ENCODE measurements at regions not wholly inside any gene's neighbourhood (a gene's known extent, or its start where the extent isn't known, plus 50 kb on each side); places are given as distances from the start of the nearest gene placed in this dataset.

- CTCF ChIA-PET: no interaction called here
Observed at GRCh38 chr14:81841346-81841745, 307.7 kb upstream of the SEL1L start.

GRCh38 chr14:81849714-81850113, 316.1 kb upstream of the SEL1L start:
- peaks cover 14% of the 10 kb centered on the region for H3K9me3 Mint-ChIP-seq (ENCODE audit: unreplicated experiment)
- no peak for TF ChIP-seq CTCF (IDR thresholded peaks at IDR 0.05; ENCODE audit: unreplicated experiment)
- no peaks in the 10 kb centered on the region for H3K36me3 Mint-ChIP-seq (ENCODE audit: insufficient read depth, unreplicated experiment)
- H3K4me3 Mint-ChIP-seq (ENCODE audit: unreplicated experiment): no peak overlapping the region
- BruUV-seq (replicated peaks): no TSS peak
- DNase-seq (ENCODE audit: unreplicated experiment): no peak
- H3K27me3 Mint-ChIP-seq (ENCODE audit: insufficient read depth, unreplicated experiment): no peaks in the 10 kb centered on the region
- CTCF ChIA-PET: no interaction called here
- intact Hi-C loops (cut with micrococcal nuclease): no loop called here
- POLR2A ChIA-PET: no interaction called here
- no peaks in the 10 kb centered on the region for H3K4me1 Mint-ChIP-seq (ENCODE audit: insufficient read depth, unreplicated experiment)
- H3K27ac Mint-ChIP-seq (ENCODE audit: low read depth, unreplicated experiment): no peak overlapping the region

More at GRCh38 chr14:81841346-81841745, 307.7 kb upstream of the SEL1L start:
- H3K4me1 Mint-ChIP-seq (ENCODE audit: insufficient read depth, unreplicated experiment): no peaks in the 10 kb centered on the region
- TF ChIP-seq CTCF (IDR thresholded peaks at IDR 0.05; ENCODE audit: unreplicated experiment): no peak
- no peaks in the 10 kb centered on the region for H3K27me3 Mint-ChIP-seq (ENCODE audit: insufficient read depth, unreplicated experiment)
- H3K36me3 Mint-ChIP-seq (ENCODE audit: insufficient read depth, unreplicated experiment): no peaks in the 10 kb centered on the region
- H3K9me3 Mint-ChIP-seq (ENCODE audit: unreplicated experiment): peaks cover 9% of the 10 kb centered on the region
- no peak overlapping the region for H3K27ac Mint-ChIP-seq (ENCODE audit: low read depth, unreplicated experiment)
- intact Hi-C loops (cut with micrococcal nuclease): no loop called here
- POLR2A ChIA-PET: no interaction called here
- DNase-seq (ENCODE audit: unreplicated experiment): no peak
- BruUV-seq (replicated peaks): no TSS peak
- H3K4me3 Mint-ChIP-seq (ENCODE audit: unreplicated experiment): no peak overlapping the region

GRCh38 chr14:81855007-81855406, 321.4 kb upstream of the SEL1L start:
- intact Hi-C loops (cut with micrococcal nuclease): no loop called here
- H3K27ac Mint-ChIP-seq (ENCODE audit: low read depth, unreplicated experiment): no peak overlapping the region
- no peaks in the 10 kb centered on the region for H3K27me3 Mint-ChIP-seq (ENCODE audit: insufficient read depth, unreplicated experiment)
- BruUV-seq (replicated peaks): no TSS peak
- no peak overlapping the region for H3K4me3 Mint-ChIP-seq (ENCODE audit: unreplicated experiment)
- CTCF ChIA-PET: no interaction called here
- H3K9me3 Mint-ChIP-seq (ENCODE audit: unreplicated experiment): peaks cover 17% of the 10 kb centered on the region
- peaks cover 6% of the 10 kb centered on the region for H3K4me1 Mint-ChIP-seq (ENCODE audit: insufficient read depth, unreplicated experiment)
- no peak for TF ChIP-seq CTCF (IDR thresholded peaks at IDR 0.05; ENCODE audit: unreplicated experiment)
- H3K36me3 Mint-ChIP-seq (ENCODE audit: insufficient read depth, unreplicated experiment): no peaks in the 10 kb centered on the region
- DNase-seq (ENCODE audit: unreplicated experiment): no peak
- POLR2A ChIA-PET: interaction anchor here (0.6 kb wide), 2 partner anchors 404 to 817 kb away, joined by 3 read pairs; no protein-coding TSS in a partner anchor

- Mint-ChIP-seq H3K9me3 (ENCODE audit: unreplicated experiment) (peaks cover 17% of the 10 kb centered on the region), H3K27ac (ENCODE audit: low read depth, unreplicated experiment) (no peak overlapping the region), H3K36me3 (ENCODE audit: insufficient read depth, unreplicated experiment) (no peaks in the 10 kb centered on the region), H3K4me1 (ENCODE audit: insufficient read depth, unreplicated experiment) (peaks cover 6% of the 10 kb centered on the region), H3K27me3 (ENCODE audit: insufficient read depth, unreplicated experiment) (no peaks in the 10 kb centered on the region), H3K4me3 (ENCODE audit: unreplicated experiment) (no peak overlapping the region)
- no peak for TF ChIP-seq CTCF (IDR thresholded peaks at IDR 0.05; ENCODE audit: unreplicated experiment)
- CTCF ChIA-PET: interaction anchor here (0.6 to 0.7 kb wide), 4 partner anchors 29 to 934 kb away, joined by 3 to 7 read pairs (median 4); no protein-coding TSS in a partner anchor
- DNase-seq (ENCODE audit: unreplicated experiment): no peak
- BruUV-seq (replicated peaks): no TSS peak
- intact Hi-C loops (cut with micrococcal nuclease): no loop called here
- POLR2A ChIA-PET: no interaction called here
Observed at GRCh38 chr14:81859046-81859445, 325.4 kb upstream of the SEL1L start.
